ENCODE measurements at regions not wholly inside any gene's neighbourhood (a gene's known extent, or its start where the extent isn't known, plus 50 kb on each side); places are given as distances from the start of the nearest gene placed in this dataset.

- TF ChIP-seq TEAD4 (IDR thresholded peaks at IDR 0.05) (no peak), EP300 (IDR thresholded peaks at IDR 0.05; ENCODE audit: borderline replicate concordance) (no peak)
Observed at GRCh38 chr1:187046293-187046692, 217.5 kb downstream of the PLA2G4A start.

GRCh38 chr1:187047298-187047697 lies 218.5 kb downstream of the PLA2G4A start:
- TF ChIP-seq NFIC (IDR thresholded peaks at IDR 0.05), result no peak
- no peak for TF ChIP-seq REST (IDR thresholded peaks at IDR 0.05; ENCODE audit: low read depth)
- no peak for TF ChIP-seq FOXM1 (IDR thresholded peaks at IDR 0.05; ENCODE audit: borderline replicate concordance, low read depth)
- no peak for TF ChIP-seq ZBTB7A (IDR thresholded peaks at IDR 0.05; ENCODE audit: low read depth)
- TF ChIP-seq USF1 (IDR thresholded peaks at IDR 0.05), result no peak
- TF ChIP-seq RAD21 (IDR thresholded peaks at IDR 0.05; ENCODE audit: low read depth), result no peak
- TF ChIP-seq EGR1 (IDR thresholded peaks at IDR 0.05), result no peak
- TF ChIP-seq YY1 (IDR thresholded peaks at IDR 0.05; ENCODE audit: low read depth), result no peak
- TF ChIP-seq EP300 (IDR thresholded peaks at IDR 0.05; ENCODE audit: borderline replicate concordance), result no peak
- no peak for TF ChIP-seq TCF12 (IDR thresholded peaks at IDR 0.05; ENCODE audit: low read depth)
- no peak for TF ChIP-seq CEBPB (IDR thresholded peaks at IDR 0.05)
- TF ChIP-seq MAX (IDR thresholded peaks at IDR 0.05), result no peak
- TF ChIP-seq TAF1 (IDR thresholded peaks at IDR 0.05; ENCODE audit: low read depth), result no peak

GRCh38 chr1:187051618-187052232 lies 223.0 kb downstream of the PLA2G4A start:
- no peak for TF ChIP-seq TAF1 (IDR thresholded peaks at IDR 0.05; ENCODE audit: low read depth)
- TF ChIP-seq EGR1 (IDR thresholded peaks at IDR 0.05), result no peak
- TF ChIP-seq REST (IDR thresholded peaks at IDR 0.05; ENCODE audit: low read depth), result no peak
- no peak for TF ChIP-seq MAX (IDR thresholded peaks at IDR 0.05)
- no peak for TF ChIP-seq CEBPB (IDR thresholded peaks at IDR 0.05)
- no peak for TF ChIP-seq YY1 (IDR thresholded peaks at IDR 0.05; ENCODE audit: low read depth)
- TF ChIP-seq RAD21 (IDR thresholded peaks at IDR 0.05; ENCODE audit: low read depth), result peak; percentile 79

GRCh38 chr1:187053876-187054275 lies 225.1 kb downstream of the PLA2G4A start:
- no peak for TF ChIP-seq TAF1 (IDR thresholded peaks at IDR 0.05; ENCODE audit: low read depth)
- no peak for TF ChIP-seq RAD21 (IDR thresholded peaks at IDR 0.05; ENCODE audit: low read depth)
- no peak for TF ChIP-seq ZBTB7A (IDR thresholded peaks at IDR 0.05; ENCODE audit: low read depth)
- TF ChIP-seq CREB1 (IDR thresholded peaks at IDR 0.05; ENCODE audit: low read depth), result no peak
- TF ChIP-seq TEAD4 (IDR thresholded peaks at IDR 0.05), result no peak
- no peak for TF ChIP-seq EGR1 (IDR thresholded peaks at IDR 0.05)
- TF ChIP-seq REST (IDR thresholded peaks at IDR 0.05; ENCODE audit: low read depth), result no peak
- TF ChIP-seq FOXM1 (IDR thresholded peaks at IDR 0.05; ENCODE audit: borderline replicate concordance, low read depth), result no peak
- no peak for TF ChIP-seq TCF12 (IDR thresholded peaks at IDR 0.05; ENCODE audit: low read depth)
- no peak for TF ChIP-seq EP300 (IDR thresholded peaks at IDR 0.05; ENCODE audit: borderline replicate concordance)
- TF ChIP-seq YY1 (IDR thresholded peaks at IDR 0.05; ENCODE audit: low read depth), result no peak
- no peak for TF ChIP-seq NFIC (IDR thresholded peaks at IDR 0.05)
- no peak for TF ChIP-seq CEBPB (IDR thresholded peaks at IDR 0.05)
- no peak for TF ChIP-seq MAX (IDR thresholded peaks at IDR 0.05)
- TF ChIP-seq USF1 (IDR thresholded peaks at IDR 0.05), result no peak
